Activated naive CD4-positive, alpha-beta T cell treated with anti-CD3 and anti-CD28 coated beads, Interleukin-2, amount 50 U/mL, for 24 hours (primary cell): ENCODE measurements at regions not wholly inside any gene's neighbourhood (a gene's known extent, or its start where the extent isn't known, plus 50 kb on each side); places are given as distances from the start of the nearest gene placed in this dataset.
"Not testable (repeated sequence)": the region's sequence is repeated elsewhere in the genome, so short reads cannot be mapped to it uniquely, and the experiment has no call there.

ENCODE experiments used
- H3K27ac Mint-ChIP-seq: one replicate; pipeline ENCODE4 v1.8.0; 2021; ENCODE audit warnings: mild to moderate bottlenecking, mixed read lengths
- H3K27me3 Mint-ChIP-seq: one replicate; pipeline ENCODE4 v1.8.0; 2021; ENCODE audit warnings: mixed read lengths
- H3K36me3 Mint-ChIP-seq: one replicate; pipeline ENCODE4 v1.8.0; 2021; ENCODE audit warnings: mixed read lengths
- H3K4me1 Mint-ChIP-seq: one replicate; pipeline ENCODE4 v1.8.0; 2021; ENCODE audit warnings: mixed read lengths
- H3K4me3 Mint-ChIP-seq: one replicate; pipeline ENCODE4 v1.8.0; 2021; ENCODE audit warnings: mild to moderate bottlenecking, mixed read lengths
- H3K9me3 Mint-ChIP-seq: one replicate; pipeline ENCODE4 v1.8.0; 2021; ENCODE audit warnings: mixed read lengths

DNA sequence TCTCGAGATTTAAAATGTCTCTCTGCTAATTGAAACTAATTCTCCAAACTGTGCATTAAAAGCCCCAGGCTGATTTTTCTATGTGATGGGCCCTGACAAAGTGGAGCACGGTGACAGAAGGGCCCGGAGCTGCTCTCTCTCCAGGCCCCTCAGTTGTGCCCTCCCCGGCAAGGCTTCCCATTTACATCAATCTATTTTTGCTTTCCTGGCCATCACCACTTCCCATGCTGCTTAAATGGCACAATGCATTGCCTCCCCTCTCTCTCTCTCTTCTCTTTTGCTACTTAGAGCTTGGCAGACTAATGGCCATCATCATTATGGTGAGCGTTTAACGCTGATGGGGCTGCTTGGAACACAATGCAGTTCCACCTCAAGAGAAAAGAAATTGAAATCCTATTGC lies 270.7 kb upstream of the DIO3 start:
- H3K27me3 Mint-ChIP-seq = peaks cover 12% of the 10 kb centered on the region

DNA sequence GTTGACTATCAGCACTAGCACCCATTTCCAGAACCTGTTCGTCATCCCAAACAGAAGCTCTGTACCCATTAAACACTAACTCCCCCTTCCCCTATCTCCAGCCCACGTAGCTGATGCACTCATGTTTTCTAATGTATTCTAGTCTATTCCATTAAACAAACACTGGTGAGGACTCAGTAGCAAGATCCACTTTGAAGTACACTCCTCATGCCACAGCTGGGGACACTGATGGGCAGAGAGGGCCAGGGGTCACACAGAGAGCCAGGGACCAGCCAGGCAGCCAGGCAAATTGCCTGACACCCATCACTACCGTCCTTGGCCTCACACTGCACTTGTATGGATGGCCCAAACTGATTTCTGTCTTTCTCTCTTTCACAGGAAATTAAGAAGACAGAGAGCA lies 269.9 kb upstream of the DIO3 start:
- no peak overlapping the region for H3K27ac Mint-ChIP-seq
- H3K4me3 Mint-ChIP-seq = no peak overlapping the region
- no peaks in the 10 kb centered on the region for H3K4me1 Mint-ChIP-seq
- H3K27me3 Mint-ChIP-seq = peaks cover 14% of the 10 kb centered on the region
- H3K36me3 Mint-ChIP-seq = peaks cover 5% of the 10 kb centered on the region
- H3K9me3 Mint-ChIP-seq = peaks cover 6% of the 10 kb centered on the region

More for the DNA sequence above, 270.7 kb upstream of the DIO3 start:
- H3K4me1 Mint-ChIP-seq = no peaks in the 10 kb centered on the region
- H3K9me3 Mint-ChIP-seq = no peaks in the 10 kb centered on the region
- no peaks in the 10 kb centered on the region for H3K36me3 Mint-ChIP-seq
- no peak overlapping the region for H3K4me3 Mint-ChIP-seq
- no peak overlapping the region for H3K27ac Mint-ChIP-seq

DNA sequence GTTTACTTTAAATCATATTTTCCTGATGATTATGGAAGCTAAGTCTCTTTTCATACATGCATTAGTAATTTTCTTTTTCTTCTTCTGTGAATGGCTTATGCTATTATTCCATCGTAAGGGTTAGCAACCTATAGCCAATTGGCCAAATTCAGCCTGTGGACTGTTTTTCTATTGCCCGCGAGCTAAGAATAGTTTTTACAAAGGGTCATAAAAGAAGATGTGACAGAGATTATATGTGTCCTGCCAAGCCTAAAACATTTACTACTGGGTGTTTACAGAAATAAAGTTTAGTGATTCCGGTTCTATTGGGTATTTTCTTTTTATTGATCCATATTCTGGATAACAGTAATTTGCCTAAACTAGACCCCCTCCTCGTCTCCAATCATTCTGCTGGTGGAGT lies 268.8 kb upstream of the DIO3 start:
- Mint-ChIP-seq H3K27me3 (peaks cover 18% of the 10 kb centered on the region), H3K36me3 (peaks cover 12% of the 10 kb centered on the region), H3K27ac (no peak overlapping the region), H3K4me3 (no peak overlapping the region), H3K9me3 (peaks cover 16% of the 10 kb centered on the region), H3K4me1 (no peaks in the 10 kb centered on the region)

DNA sequence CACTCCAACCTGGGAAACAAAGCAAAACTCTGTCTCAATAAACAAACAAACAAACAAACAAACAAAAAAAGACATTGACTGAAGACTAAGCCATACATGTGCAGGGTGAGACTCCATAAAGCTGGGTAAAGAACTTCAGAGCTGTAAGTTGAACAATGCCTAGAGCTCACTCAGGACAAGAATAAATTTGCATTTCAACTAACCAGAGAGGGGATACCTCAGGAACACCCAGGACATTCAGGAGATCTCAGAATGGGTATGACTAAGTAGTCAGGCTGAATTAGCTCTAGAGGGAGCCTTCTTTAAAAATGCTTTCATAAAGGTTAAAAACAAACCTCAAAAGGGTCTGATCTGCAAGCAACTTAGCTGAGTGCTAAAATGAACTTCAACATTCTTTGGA lies 267.7 kb upstream of the DIO3 start:
- Mint-ChIP-seq H3K36me3 (peaks cover 12% of the 10 kb centered on the region), H3K27ac (no peak overlapping the region), H3K27me3 (peaks cover 23% of the 10 kb centered on the region), H3K4me3 (no peak overlapping the region), H3K4me1 (no peaks in the 10 kb centered on the region), H3K9me3 (peaks cover 16% of the 10 kb centered on the region)

DNA sequence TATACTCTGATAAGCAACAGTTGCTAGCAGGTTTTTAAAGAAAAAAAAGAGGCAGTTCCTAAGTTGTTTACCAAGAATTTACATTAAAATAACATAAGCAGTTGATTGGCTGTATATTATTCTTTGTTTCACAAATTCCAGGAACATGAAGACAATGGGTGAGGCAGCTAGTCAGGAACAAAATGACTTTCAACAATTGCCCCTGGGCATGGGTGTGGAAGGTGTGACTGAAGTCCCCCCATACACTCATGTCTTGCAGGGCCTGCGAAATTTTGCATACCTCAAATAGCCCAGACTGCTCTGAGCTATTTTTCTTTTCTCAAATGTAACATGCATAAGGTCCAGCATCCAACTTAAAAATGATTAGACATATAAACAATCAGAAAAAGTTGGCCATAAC lies 267.2 kb upstream of the DIO3 start:
- Mint-ChIP-seq H3K27ac (no peak overlapping the region), H3K4me3 (no peak overlapping the region), H3K27me3 (peaks cover 23% of the 10 kb centered on the region), H3K9me3 (peaks cover 16% of the 10 kb centered on the region), H3K36me3 (peaks cover 12% of the 10 kb centered on the region), H3K4me1 (no peaks in the 10 kb centered on the region)

DNA sequence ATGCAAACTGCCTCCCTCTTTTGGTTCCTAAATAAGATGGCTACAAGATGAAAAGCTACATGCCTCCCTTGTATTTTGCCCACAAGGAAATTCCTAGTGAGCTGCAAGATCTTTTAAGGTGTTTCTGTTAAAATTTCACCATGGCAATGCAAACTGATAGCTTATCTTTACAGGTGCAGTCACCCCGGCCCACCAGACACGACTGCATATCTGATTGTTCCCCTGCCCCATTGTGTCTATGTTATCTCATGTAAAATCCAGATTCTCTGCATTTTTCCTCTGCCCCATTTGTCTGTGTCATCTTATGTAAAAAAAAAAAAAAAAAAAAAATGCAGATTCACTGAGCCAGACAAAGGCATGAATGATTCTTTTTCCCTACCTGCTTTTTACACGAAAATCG lies 261.5 kb upstream of the DIO3 start:
- H3K27me3 Mint-ChIP-seq = peaks cover 22% of the 10 kb centered on the region
- H3K36me3 Mint-ChIP-seq = peaks cover 12% of the 10 kb centered on the region
- H3K4me1 Mint-ChIP-seq, H3K4me3 Mint-ChIP-seq, H3K27ac Mint-ChIP-seq: not testable (repeated sequence)
- peaks cover 16% of the 10 kb centered on the region for H3K9me3 Mint-ChIP-seq

DNA sequence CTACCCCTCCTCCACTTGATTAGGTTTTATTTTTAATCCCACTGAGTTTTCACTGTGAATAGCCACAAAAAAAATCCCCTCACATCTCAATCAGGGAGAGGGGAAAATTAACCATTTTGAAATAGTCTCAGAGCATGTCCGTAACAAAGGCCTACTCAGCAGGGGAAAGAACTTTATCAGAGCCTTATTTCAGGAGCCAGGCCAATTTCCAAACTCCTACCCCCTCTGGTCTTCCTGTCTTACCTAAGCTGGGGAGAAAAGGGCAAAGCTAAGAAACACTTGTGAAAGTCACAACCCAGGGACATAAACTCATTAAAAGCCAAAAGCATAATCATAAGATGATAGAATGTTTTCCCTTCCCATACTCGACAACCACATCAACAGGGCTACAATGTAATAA lies 260.3 kb upstream of the DIO3 start:
- peaks cover 19% of the 10 kb centered on the region for H3K27me3 Mint-ChIP-seq
- peaks cover 10% of the 10 kb centered on the region for H3K36me3 Mint-ChIP-seq
- H3K27ac Mint-ChIP-seq = no peak overlapping the region
- H3K9me3 Mint-ChIP-seq = peaks cover 14% of the 10 kb centered on the region
- H3K4me3 Mint-ChIP-seq = no peak overlapping the region
- no peaks in the 10 kb centered on the region for H3K4me1 Mint-ChIP-seq

DNA sequence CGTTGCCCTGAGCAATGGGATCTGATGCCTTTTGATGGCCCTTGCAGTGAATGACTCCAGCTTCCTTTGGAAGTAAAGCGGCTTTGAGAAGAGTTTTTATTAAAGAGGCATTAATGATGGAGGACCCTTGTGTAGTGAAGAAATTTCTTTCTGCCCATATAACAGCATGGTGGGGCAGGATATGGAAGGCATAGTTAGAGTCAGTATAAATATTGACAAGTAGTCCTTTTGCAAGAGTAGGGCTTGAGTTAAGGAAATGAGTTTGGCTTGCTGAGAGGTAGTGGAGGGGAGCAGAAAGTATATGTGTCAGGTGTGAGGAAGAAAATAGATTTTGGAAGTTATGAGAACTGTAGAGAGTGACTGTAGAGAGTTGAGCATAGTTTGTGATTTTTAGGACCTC lies 254.1 kb upstream of the DIO3 start:
- peaks cover 16% of the 10 kb centered on the region for H3K27me3 Mint-ChIP-seq
- H3K36me3 Mint-ChIP-seq, H3K4me1 Mint-ChIP-seq, H3K27ac Mint-ChIP-seq, H3K9me3 Mint-ChIP-seq, H3K4me3 Mint-ChIP-seq: not testable (repeated sequence)

DNA sequence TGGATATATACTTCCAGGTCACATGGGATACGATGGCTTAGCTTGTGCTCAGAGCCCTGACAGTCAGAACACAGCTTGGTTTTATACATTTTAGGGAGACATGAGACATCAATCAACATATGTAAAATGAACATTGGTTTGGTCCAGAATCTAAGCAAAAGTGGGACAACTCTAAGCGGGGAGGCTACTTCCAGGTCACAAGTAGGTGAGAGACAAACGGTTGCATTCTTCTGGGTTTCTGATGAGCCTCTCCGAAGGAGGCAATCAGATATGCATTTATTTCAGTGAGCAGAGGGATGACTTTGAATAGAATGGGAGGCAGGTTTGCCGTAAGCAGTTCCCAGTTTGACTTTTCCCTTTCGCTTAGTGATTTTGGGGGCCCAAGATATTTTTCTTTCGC lies 250.1 kb upstream of the DIO3 start:
- not testable (repeated sequence) for H3K36me3 Mint-ChIP-seq, H3K9me3 Mint-ChIP-seq, H3K4me3 Mint-ChIP-seq, H3K4me1 Mint-ChIP-seq, H3K27ac Mint-ChIP-seq
- peaks cover 20% of the 10 kb centered on the region for H3K27me3 Mint-ChIP-seq

DNA sequence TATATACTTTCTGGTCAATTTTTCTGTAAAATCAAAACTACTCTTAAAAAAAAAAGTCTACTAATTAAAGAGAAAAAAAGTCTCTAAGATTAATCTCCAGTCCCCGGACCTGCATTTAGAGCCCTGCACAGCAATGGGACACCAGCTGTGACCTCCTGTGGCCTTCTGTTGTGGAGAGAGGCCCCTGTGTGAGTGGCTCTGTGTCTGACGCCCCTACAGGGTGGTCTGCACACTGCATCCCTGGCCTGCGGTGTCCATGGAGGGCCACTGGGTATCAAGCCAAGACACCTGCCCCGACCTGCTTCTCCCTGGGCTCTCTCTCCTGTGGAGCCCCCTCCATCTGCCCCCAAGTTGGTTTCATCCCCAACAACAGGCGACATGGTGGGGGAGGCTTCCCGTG lies 248.0 kb upstream of the DIO3 start:
- Mint-ChIP-seq H3K36me3 (no peaks in the 10 kb centered on the region), H3K4me1 (no peaks in the 10 kb centered on the region), H3K27ac (no peak overlapping the region), H3K27me3 (peaks cover 24% of the 10 kb centered on the region), H3K4me3 (no peak overlapping the region), H3K9me3 (peaks cover 8% of the 10 kb centered on the region)

DNA sequence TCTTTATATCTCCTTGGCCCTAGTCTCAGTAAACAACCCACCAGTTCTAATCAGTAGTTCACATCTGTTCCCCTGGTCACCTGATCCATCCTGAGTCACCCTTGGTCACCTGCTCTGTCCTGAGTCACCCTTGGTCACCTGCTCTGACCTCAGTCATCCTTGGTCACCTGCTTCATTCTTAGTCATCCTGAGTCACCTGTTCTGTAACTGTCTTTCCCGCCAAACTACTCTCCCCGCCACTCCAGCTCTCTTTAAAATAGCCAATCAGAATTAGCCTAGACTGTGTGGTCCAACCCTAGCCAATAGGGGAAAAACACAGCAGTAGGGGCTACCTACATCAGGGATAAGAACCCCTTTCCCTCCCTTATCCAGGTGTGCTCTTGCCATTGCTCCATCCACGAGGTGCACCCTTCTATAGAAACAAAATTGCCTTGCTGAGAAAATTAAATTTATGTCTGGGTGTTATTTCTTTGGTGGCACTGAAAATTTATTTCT lies 245.4 kb upstream of the DIO3 start:
- Mint-ChIP-seq H3K27ac (no peak overlapping the region), H3K36me3 (no peaks in the 10 kb centered on the region)

DNA sequence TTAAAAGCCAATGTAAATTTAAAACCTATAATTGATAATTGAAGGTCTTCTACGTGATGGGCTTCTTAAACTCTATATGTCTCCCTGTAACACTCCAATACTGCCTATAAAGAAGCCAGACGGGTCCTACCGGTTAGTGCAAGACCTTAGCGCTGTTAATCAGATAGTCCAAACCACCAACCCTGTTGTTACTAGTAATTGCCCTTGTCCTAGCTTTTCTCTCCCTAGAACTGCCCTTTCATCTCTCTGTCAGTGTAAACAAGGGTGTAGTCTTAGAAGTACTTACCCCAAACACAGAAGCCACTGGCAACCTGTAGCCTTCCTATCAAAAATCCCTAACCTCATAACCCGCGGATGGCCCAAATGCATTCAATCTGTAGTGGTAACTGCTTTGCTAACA lies 243.0 kb upstream of the DIO3 start:
- Mint-ChIP-seq H3K9me3 (peaks cover 8% of the 10 kb centered on the region), H3K27ac (no peak overlapping the region), H3K27me3 (peaks cover 8% of the 10 kb centered on the region), H3K4me1 (no peaks in the 10 kb centered on the region), H3K36me3 (no peaks in the 10 kb centered on the region), H3K4me3 (no peak overlapping the region)

More for the DNA sequence above, 245.4 kb upstream of the DIO3 start:
- no peak overlapping the region for H3K4me3 Mint-ChIP-seq
- peaks cover 16% of the 10 kb centered on the region for H3K27me3 Mint-ChIP-seq
- no peaks in the 10 kb centered on the region for H3K4me1 Mint-ChIP-seq
- H3K9me3 Mint-ChIP-seq = peaks cover 8% of the 10 kb centered on the region

DNA sequence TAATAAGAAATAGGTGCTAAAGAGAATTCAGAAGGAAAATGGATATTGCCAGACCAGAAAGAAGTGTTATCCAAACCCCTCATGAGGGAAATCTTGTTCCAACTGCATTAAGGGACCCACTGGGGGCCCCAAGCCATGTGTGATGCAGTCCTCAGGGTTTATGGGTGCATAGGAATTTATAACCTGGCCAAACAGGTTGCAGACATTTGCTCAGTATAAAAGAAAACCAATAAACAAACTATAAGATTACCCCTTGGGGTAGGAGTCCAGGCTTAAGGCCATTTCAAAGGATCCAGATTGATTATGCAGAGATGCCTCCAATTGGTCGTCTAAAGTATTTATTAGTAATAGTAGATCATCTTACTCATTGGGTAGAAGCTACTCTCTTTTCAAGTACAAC lies 240.9 kb upstream of the DIO3 start:
- H3K27me3 Mint-ChIP-seq = peaks cover 8% of the 10 kb centered on the region

DNA sequence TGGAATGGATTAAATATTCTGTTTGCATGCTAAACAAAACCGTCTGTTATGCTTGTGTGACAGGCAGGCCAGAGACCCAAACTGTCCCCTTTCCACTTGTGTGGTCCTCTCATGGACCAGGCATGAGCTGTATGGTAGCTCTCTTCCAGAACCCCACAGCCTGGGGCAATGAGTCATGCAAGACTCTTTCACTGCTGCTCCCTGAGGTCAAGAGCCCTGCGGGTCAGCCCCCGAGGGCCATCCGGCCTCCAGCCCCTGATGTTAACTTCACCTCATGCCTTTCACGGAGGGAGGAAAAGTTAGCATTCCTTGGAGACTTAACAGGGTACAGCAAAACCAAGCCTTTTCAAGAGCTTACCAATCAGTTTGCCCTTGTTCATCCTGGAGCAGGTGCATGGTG lies 239.1 kb upstream of the DIO3 start:
- peaks cover 10% of the 10 kb centered on the region for H3K9me3 Mint-ChIP-seq
- peaks cover 8% of the 10 kb centered on the region for H3K27me3 Mint-ChIP-seq
- H3K4me1 Mint-ChIP-seq = no peaks in the 10 kb centered on the region
- H3K4me3 Mint-ChIP-seq = no peak overlapping the region
- no peak overlapping the region for H3K27ac Mint-ChIP-seq
- no peaks in the 10 kb centered on the region for H3K36me3 Mint-ChIP-seq

More for the DNA sequence above, 240.9 kb upstream of the DIO3 start:
- peaks cover 17% of the 10 kb centered on the region for H3K9me3 Mint-ChIP-seq
- H3K36me3 Mint-ChIP-seq = no peaks in the 10 kb centered on the region
- H3K4me3 Mint-ChIP-seq = no peak overlapping the region
- no peak overlapping the region for H3K27ac Mint-ChIP-seq
- H3K4me1 Mint-ChIP-seq = no peaks in the 10 kb centered on the region

DNA sequence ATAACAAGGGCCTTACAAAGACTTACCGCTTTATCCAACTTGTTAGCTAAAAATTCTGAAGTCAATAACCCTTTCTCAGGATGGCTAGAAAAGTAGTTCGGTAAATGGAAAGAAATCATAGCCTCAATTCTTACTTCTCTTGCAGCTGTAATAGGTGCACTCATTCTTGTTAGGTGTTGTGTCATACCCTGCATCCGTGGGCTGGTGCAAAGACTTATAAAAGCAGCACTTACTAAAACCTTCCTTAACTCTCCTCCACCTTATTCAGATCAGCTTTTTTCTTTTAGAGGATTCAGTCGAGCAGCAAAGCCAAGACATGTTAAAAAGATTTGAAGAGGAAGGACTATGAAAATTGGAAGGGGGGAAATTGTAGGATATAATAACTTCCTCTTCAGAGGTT lies 238.2 kb upstream of the DIO3 start:
- Mint-ChIP-seq H3K27ac (no peak overlapping the region), H3K4me3 (no peak overlapping the region)

DNA sequence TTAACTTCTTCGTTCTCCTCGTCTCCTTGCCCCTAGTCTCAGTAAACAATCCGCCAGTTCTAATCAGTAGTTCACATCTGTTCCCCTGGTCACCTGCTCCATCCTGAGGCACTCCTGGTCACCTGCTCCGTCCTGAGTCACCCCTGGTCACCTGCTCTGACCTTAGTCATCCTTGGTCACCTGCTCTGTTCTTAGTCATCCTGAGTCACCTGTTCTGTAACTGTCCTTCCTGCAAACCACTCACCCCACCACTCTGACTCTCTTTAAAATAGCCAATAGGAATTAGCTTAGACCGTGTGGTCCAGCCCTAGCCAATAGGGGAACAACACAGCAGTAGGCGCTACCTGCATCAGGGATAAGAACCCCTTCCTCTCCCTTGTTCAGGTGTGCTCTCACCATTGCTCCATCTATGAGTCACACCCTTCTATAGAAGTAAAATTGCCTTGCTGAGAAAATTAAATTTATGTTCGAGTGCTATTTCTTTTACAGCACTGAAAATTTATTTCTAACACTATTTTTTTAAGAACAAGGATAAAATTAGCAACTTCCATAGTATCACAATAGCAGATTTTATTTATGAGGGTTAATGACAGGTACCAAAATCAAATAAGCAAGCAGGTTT lies 237.6 kb upstream of the DIO3 start:
- not testable (repeated sequence) for H3K36me3 Mint-ChIP-seq, H3K27me3 Mint-ChIP-seq, H3K4me3 Mint-ChIP-seq, H3K27ac Mint-ChIP-seq, H3K4me1 Mint-ChIP-seq
- H3K9me3 Mint-ChIP-seq = peaks cover 10% of the 10 kb centered on the region

More for the DNA sequence above, 238.2 kb upstream of the DIO3 start:
- no peaks in the 10 kb centered on the region for H3K4me1 Mint-ChIP-seq
- H3K27me3 Mint-ChIP-seq = peaks cover 5% of the 10 kb centered on the region
- H3K9me3 Mint-ChIP-seq = peaks cover 10% of the 10 kb centered on the region
- no peaks in the 10 kb centered on the region for H3K36me3 Mint-ChIP-seq

DNA sequence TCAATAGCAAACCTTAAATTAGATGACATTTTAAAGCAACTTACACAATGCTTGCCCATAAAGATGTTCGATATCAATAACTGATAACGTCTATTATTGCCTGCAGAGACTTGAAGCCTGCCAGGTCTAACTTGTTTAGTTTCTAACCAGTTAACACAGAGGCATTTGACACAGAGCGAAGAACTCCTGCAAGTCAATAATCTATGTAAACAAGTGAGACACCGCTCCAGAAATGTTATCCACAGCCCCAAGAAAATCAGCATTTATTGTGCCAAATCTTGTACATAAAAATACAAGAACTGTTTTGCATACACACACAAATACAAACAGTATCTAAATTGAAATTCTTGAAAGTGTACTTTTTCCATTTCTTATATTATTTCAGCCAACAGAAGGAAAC lies 236.0 kb upstream of the DIO3 start:
- no peaks in the 10 kb centered on the region for H3K4me1 Mint-ChIP-seq
- H3K4me3 Mint-ChIP-seq = no peak overlapping the region
- H3K36me3 Mint-ChIP-seq = no peaks in the 10 kb centered on the region
- peak overlapping the region; percentile 51 for H3K27ac Mint-ChIP-seq
- H3K9me3 Mint-ChIP-seq = peaks cover 10% of the 10 kb centered on the region
- H3K27me3 Mint-ChIP-seq = peaks cover 5% of the 10 kb centered on the region
